ENCODE measurements at regions not wholly inside any gene's neighbourhood (a gene's known extent, or its start where the extent isn't known, plus 50 kb on each side); places are given as distances from the start of the nearest gene placed in this dataset.

- H3K4me1 Mint-ChIP-seq (ENCODE audit: low read depth): no peaks in the 10 kb centered on the region
- peak; percentile 31 for DNase-seq (ENCODE audit: low spot score, unreplicated experiment)
- no peaks in the 10 kb centered on the region for H3K9me3 Mint-ChIP-seq (ENCODE audit: low read depth)
- H3K36me3 Mint-ChIP-seq (ENCODE audit: insufficient read depth): no peaks in the 10 kb centered on the region
- no peak overlapping the region for H3K27ac Mint-ChIP-seq
- no peaks in the 10 kb centered on the region for H3K27me3 Mint-ChIP-seq
- TF ChIP-seq, protein P1, sequence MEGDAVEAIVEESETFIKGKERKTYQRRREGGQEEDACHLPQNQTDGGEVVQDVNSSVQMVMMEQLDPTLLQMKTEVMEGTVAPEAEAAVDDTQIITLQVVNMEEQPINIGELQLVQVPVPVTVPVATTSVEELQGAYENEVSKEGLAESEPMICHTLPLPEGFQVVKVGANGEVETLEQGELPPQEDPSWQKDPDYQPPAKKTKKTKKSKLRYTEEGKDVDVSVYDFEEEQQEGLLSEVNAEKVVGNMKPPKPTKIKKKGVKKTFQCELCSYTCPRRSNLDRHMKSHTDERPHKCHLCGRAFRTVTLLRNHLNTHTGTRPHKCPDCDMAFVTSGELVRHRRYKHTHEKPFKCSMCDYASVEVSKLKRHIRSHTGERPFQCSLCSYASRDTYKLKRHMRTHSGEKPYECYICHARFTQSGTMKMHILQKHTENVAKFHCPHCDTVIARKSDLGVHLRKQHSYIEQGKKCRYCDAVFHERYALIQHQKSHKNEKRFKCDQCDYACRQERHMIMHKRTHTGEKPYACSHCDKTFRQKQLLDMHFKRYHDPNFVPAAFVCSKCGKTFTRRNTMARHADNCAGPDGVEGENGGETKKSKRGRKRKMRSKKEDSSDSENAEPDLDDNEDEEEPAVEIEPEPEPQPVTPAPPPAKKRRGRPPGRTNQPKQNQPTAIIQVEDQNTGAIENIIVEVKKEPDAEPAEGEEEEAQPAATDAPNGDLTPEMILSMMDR (IDR thresholded peaks at IDR 0.05; ENCODE audit: unreplicated experiment): peak; percentile 61
- no peak overlapping the region for H3K4me3 Mint-ChIP-seq (ENCODE audit: low read depth)
These were observed 152.4 kb downstream of the KIF20B start for GRCh38 chr10:89853781-89854191.

DNA sequence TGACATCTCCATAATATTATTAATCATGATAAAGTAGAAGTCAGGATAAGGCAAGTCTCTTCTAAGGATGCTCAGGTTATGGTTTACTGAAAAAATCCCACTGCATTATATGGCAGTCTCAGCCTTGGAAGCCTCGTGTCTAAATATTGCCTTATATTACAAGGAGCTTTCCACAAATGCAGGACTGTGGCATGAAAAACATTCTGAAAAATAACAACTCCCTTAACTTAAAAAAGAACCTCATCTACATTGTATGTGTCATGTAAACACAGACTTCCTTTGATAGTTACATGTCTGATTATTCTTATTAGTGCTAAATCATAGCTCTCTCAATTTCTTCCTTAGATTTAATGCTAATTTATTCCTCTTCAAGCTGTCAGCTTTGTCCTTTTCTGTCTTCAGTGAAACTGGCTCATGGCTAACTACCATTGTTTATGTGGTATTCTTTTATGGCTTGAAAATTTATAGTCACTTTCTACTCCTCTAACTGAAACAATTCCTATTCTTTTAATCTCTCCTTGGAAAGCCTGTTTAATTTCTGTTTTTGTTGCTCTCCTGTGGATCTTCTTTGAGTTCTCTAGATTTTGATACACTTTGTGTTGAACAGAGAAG, 156.1 kb downstream of the KIF20B start:
- H3K27ac Mint-ChIP-seq: no peak overlapping the region
- H3K36me3 Mint-ChIP-seq (ENCODE audit: insufficient read depth): no peaks in the 10 kb centered on the region
- H3K9me3 Mint-ChIP-seq (ENCODE audit: low read depth): no peaks in the 10 kb centered on the region
- H3K4me1 Mint-ChIP-seq (ENCODE audit: low read depth): no peaks in the 10 kb centered on the region
- DNase-seq (ENCODE audit: low spot score, unreplicated experiment): no peak
- TF ChIP-seq, protein P1 (IDR thresholded peaks at IDR 0.05; ENCODE audit: unreplicated experiment): no peak
- no peaks in the 10 kb centered on the region for H3K27me3 Mint-ChIP-seq
- H3K4me3 Mint-ChIP-seq (ENCODE audit: low read depth): no peak overlapping the region

- no peaks in the 10 kb centered on the region for H3K9me3 Mint-ChIP-seq (ENCODE audit: low read depth)
- H3K36me3 Mint-ChIP-seq (ENCODE audit: insufficient read depth): no peaks in the 10 kb centered on the region
- H3K4me1 Mint-ChIP-seq (ENCODE audit: low read depth): no peaks in the 10 kb centered on the region
- H3K27ac Mint-ChIP-seq: no peak overlapping the region
- no peaks in the 10 kb centered on the region for H3K27me3 Mint-ChIP-seq
- TF ChIP-seq, protein P1 (IDR thresholded peaks at IDR 0.05; ENCODE audit: unreplicated experiment): no peak
- DNase-seq (ENCODE audit: low spot score, unreplicated experiment): no peak
- no peak overlapping the region for H3K4me3 Mint-ChIP-seq (ENCODE audit: low read depth)
These were observed 159.8 kb downstream of the KIF20B start for GRCh38 chr10:89861199-89861573.

GRCh38 chr10:89861584-89862301, 160.4 kb downstream of the KIF20B start:
- no peak for DNase-seq (ENCODE audit: low spot score, unreplicated experiment)
- TF ChIP-seq, protein P1 (IDR thresholded peaks at IDR 0.05; ENCODE audit: unreplicated experiment): no peak
- Mint-ChIP-seq H3K4me3 (ENCODE audit: low read depth) (no peak overlapping the region), H3K27me3 (no peaks in the 10 kb centered on the region), H3K9me3 (ENCODE audit: low read depth) (no peaks in the 10 kb centered on the region), H3K36me3 (ENCODE audit: insufficient read depth) (no peaks in the 10 kb centered on the region), H3K27ac (no peak overlapping the region), H3K4me1 (ENCODE audit: low read depth) (no peaks in the 10 kb centered on the region)

- H3K27me3 Mint-ChIP-seq: no peaks in the 10 kb centered on the region
- no peaks in the 10 kb centered on the region for H3K4me1 Mint-ChIP-seq (ENCODE audit: low read depth)
- TF ChIP-seq, protein P1 (IDR thresholded peaks at IDR 0.05; ENCODE audit: unreplicated experiment): no peak
- no peaks in the 10 kb centered on the region for H3K9me3 Mint-ChIP-seq (ENCODE audit: low read depth)
- H3K27ac Mint-ChIP-seq: no peak overlapping the region
- no peaks in the 10 kb centered on the region for H3K36me3 Mint-ChIP-seq (ENCODE audit: insufficient read depth)
- DNase-seq (ENCODE audit: low spot score, unreplicated experiment): no peak
- H3K4me3 Mint-ChIP-seq (ENCODE audit: low read depth): no peak overlapping the region
These were observed 166.6 kb downstream of the KIF20B start for GRCh38 chr10:89867964-89868363.
